ENCODE measurements at regions not wholly inside any gene's neighbourhood (a gene's known extent, or its start where the extent isn't known, plus 50 kb on each side); places are given as distances from the start of the nearest gene placed in this dataset.
"Not testable (repeated sequence)": the region's sequence is repeated elsewhere in the genome, so short reads cannot be mapped to it uniquely, and the experiment has no call there.

- H3K27me3 Mint-ChIP-seq (ENCODE audit: low read depth); CTCF ChIA-PET; H3K4me3 Mint-ChIP-seq; H3K4me1 Mint-ChIP-seq; DNase-seq (ENCODE audit: low spot score); POLR2A ChIA-PET; ATAC-seq; H3K27ac Mint-ChIP-seq: not testable (repeated sequence)
- Mint-ChIP-seq H3K36me3 (peaks cover 15% of the 10 kb centered on the region), H3K9me3 (peaks cover 17% of the 10 kb centered on the region)
Measured at GRCh38 chr15:53923741-53924140, 54.5 kb upstream of the UNC13C start.

DNA sequence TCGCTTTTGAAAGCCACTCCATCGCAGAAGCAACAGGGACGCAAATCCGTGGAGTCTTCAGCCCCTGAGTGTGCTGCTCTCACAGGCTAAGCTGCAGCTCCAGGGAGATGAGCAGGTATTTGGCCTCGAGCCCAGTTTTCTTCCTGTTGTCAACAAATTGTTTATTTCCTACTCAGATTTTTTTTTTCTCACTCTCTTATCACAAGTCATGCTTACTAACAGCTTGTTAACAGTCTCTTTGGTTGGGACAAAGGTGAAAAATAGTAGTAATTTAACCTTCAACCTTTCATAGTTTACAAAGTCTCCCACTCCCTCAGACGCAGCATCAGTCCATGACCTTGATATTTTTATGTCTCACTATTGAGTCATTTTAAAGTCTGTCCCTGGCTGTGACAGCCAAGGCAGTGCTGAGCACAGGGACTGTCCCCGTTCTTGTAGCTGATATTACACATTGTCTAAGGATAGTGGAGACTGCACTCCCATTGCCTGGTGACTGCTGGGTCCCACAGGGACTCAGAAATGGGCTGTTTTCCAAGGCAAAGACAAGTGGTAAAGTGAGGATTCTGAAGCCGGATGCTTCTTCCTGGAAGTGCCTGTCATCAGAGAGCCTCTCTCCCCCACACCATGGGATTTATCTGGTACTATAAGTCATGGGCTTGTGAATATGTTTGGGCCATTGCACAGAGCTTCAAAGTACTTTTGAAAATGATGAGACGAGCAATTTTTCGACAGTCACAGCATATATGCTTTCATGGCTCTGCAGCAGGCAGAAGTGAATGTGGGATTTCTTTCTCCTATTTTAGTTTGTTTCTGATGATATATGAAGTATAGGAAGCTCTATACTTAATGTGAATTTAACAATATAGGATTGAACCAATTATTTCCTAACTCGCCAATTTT is 59.8 kb upstream of the UNC13C start:
- H3K4me3 Mint-ChIP-seq = no peak overlapping the region
- ATAC-seq = peak; percentile 77

DNA sequence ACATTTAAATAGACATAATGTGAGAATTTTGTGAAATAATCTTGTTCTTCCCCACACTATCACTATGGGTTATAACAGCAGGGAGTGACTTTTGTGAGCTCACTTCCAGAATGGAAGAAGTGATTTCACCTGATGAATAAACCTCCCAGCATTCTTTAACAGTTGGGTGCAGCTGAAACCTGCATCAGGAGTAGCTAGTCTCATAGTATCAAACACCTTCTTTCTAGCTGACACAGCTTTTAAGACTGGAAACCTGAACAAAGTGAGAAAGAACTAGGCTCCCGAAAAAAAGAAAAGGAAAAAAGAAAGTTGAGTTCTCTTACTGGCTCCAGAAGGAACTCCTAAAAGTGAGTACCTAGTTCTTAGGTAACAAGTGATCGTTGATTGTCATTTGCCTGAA is 61.1 kb upstream of the UNC13C start:
- Mint-ChIP-seq H3K27me3 (ENCODE audit: low read depth) (no peaks in the 10 kb centered on the region), H3K27ac (no peak overlapping the region), H3K4me1 (peaks cover 28% of the 10 kb centered on the region), H3K9me3 (no peaks in the 10 kb centered on the region), H3K36me3 (no peaks in the 10 kb centered on the region), H3K4me3 (no peak overlapping the region)
- ChIA-PET POLR2A (no interaction called here), CTCF (interaction anchor here (0.8 to 2.1 kb wide), 4 partner anchors 48 to 1252 kb away, joined by 3 to 6 read pairs (median 4); no protein-coding TSS in a partner anchor)
- peak; percentile 48 for ATAC-seq
- DNase-seq (ENCODE audit: low spot score) = no peak
- TF ChIP-seq HMGA2 (CRISPR knock-in tag; IDR thresholded peaks at IDR 0.05) = no peak
- TF ChIP-seq OVOL2 (CRISPR knock-in tag; IDR thresholded peaks at IDR 0.05; ENCODE audit: borderline replicate concordance) = no peak
- no peak for TF ChIP-seq ARID4B (CRISPR knock-in tag; IDR thresholded peaks at IDR 0.05; ENCODE audit: borderline replicate concordance)
- no peak for TF ChIP-seq CDX4 (CRISPR knock-in tag; IDR thresholded peaks at IDR 0.05; ENCODE audit: borderline replicate concordance)
- no peak for TF ChIP-seq NR1H2 (CRISPR knock-in tag; IDR thresholded peaks at IDR 0.05)
- TF ChIP-seq ZNF416 (CRISPR knock-in tag; IDR thresholded peaks at IDR 0.05) = no peak
- TF ChIP-seq FOXJ3 (CRISPR knock-in tag; IDR thresholded peaks at IDR 0.05; ENCODE audit: borderline replicate concordance) = no peak
- TF ChIP-seq TP53 (CRISPR knock-in tag; IDR thresholded peaks at IDR 0.05) = no peak
- no peak for TF ChIP-seq GABPB1 (CRISPR knock-in tag; IDR thresholded peaks at IDR 0.05)
- no peak for TF ChIP-seq RELA (CRISPR knock-in tag; IDR thresholded peaks at IDR 0.05; ENCODE audit: borderline replicate concordance)
- no peak for TF ChIP-seq MYBL2 (CRISPR knock-in tag; IDR thresholded peaks at IDR 0.05)
- no peak for TF ChIP-seq ETV6 (CRISPR knock-in tag; IDR thresholded peaks at IDR 0.05)
- no peak for TF ChIP-seq CTCF (IDR thresholded peaks at IDR 0.05)
- TF ChIP-seq MXD4 (CRISPR knock-in tag; IDR thresholded peaks at IDR 0.05; ENCODE audit: borderline replicate concordance) = no peak
- TF ChIP-seq ZNF232 (CRISPR knock-in tag; IDR thresholded peaks at IDR 0.05) = no peak
- no peak for TF ChIP-seq NFATC4 (CRISPR knock-in tag; IDR thresholded peaks at IDR 0.05)
- TF ChIP-seq STAT6 (CRISPR knock-in tag; conservative IDR thresholded peaks at IDR 0.05; ENCODE audit: low read depth) = no peak

More for the DNA sequence above, 59.8 kb upstream of the UNC13C start:
- Mint-ChIP-seq H3K27ac (peak overlapping the region; percentile 24; the same call in 1 of the 2 replicates), H3K36me3 (no peaks in the 10 kb centered on the region), H3K27me3 (ENCODE audit: low read depth) (no peaks in the 10 kb centered on the region), H3K4me1 (peaks cover 29% of the 10 kb centered on the region), H3K9me3 (no peaks in the 10 kb centered on the region)
- TF ChIP-seq CREB1 (CRISPR knock-in tag; IDR thresholded peaks at IDR 0.05) (no peak), GABPB1 (CRISPR knock-in tag; IDR thresholded peaks at IDR 0.05) (peak; percentile 39; the same call in 1 of the 2 replicates), ZNF219 (CRISPR knock-in tag; IDR thresholded peaks at IDR 0.05; ENCODE audit: borderline replicate concordance) (no peak)
- TF ChIP-seq, protein P1, sequence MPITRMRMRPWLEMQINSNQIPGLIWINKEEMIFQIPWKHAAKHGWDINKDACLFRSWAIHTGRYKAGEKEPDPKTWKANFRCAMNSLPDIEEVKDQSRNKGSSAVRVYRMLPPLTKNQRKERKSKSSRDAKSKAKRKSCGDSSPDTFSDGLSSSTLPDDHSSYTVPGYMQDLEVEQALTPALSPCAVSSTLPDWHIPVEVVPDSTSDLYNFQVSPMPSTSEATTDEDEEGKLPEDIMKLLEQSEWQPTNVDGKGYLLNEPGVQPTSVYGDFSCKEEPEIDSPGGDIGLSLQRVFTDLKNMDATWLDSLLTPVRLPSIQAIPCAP (CRISPR knock-in tag; IDR thresholded peaks at IDR 0.05) = no peak
- ChIA-PET POLR2A (no interaction called here), CTCF (interaction anchor here (1.4 kb wide), 1 partner anchor 27 kb away, joined by 4 read pairs; no protein-coding TSS in a partner anchor)
- DNase-seq (ENCODE audit: low spot score) = no peak

Data from WTC11 (cell line).